ENCODE measurements at regions not wholly inside any gene's neighbourhood (a gene's known extent, or its start where the extent isn't known, plus 50 kb on each side); places are given as distances from the start of the nearest gene placed in this dataset.

GRCh38 chr12:107225635-107226034 lies 132.3 kb upstream of the CRY1 start:
- Histone ChIP-seq H3K4me3 (replicated peaks in 1 of 3; ENCODE audit: insufficient read depth in 1 of 3, low read depth in 2 of 3, low read length in 3 of 3) (no peak overlapping the region), H3K4me1 (ENCODE audit: insufficient read depth, low read length) (peaks cover 9% of the 10 kb centered on the region), H4K20me1 (ENCODE audit: insufficient read depth, low read length) (no peaks in the 10 kb centered on the region), H3K79me2 (ENCODE audit: insufficient read depth, low read length) (no peaks in the 10 kb centered on the region), H2AFZ (ENCODE audit: low read length) (no peak overlapping the region), H3K9ac (ENCODE audit: insufficient read depth, low read depth, low read length) (no peak overlapping the region), H3K27ac (ENCODE audit: extremely low read length, insufficient read depth, low read length) (no peak overlapping the region), H3K4me2 (ENCODE audit: low read depth, low read length) (no peak overlapping the region), H3K36me3 (replicated peaks in 1 of 2; ENCODE audit: control insufficient read depth in 1 of 2, insufficient read depth in 2 of 2, low read length in 2 of 2) (no peaks in the 10 kb centered on the region), H3K9me3 (ENCODE audit: low read length) (no peaks in the 10 kb centered on the region), H3K27me3 (ENCODE audit: control insufficient read depth in 1 of 2, insufficient read depth in 2 of 2, low read length in 2 of 2) (peaks cover 1 to 17% of the 10 kb centered on the region in 2 experiments; a peak in 3 of 5 replicates)
- CTCF ChIA-PET (ENCODE audit: low intra/inter-chr PET ratio, low total read pairs): no interaction called here
- DNase-seq (ENCODE audit: low spot score) (peak; percentile 65), ATAC-seq (peak; percentile 91), FAIRE-seq (no peak)
- in situ Hi-C loops (cut with HindIII; ENCODE audit: extremely low pct_ligation_motif_present, low pct_unique_long_range_greater_than_20kb) (no loop called here), intact Hi-C loops (cut with micrococcal nuclease; ENCODE audit: unreplicated experiment) (no loop called here)
- WGBS (ENCODE audit: low lambda C conversion rate): 15% methylated on average over 6 of the region's 6 CpGs
- POLR2A ChIA-PET: no interaction called here
- no TSS peak for BruUV-seq (replicated peaks)
- TF ChIP-seq SALL1 (CRISPR knock-in tag; IDR thresholded peaks at IDR 0.05) (0 out of 2 replicates have a peak, but pooled peaks have one; percentile 18), FOSL1 (CRISPR knock-in tag; IDR thresholded peaks at IDR 0.05; ENCODE audit: borderline replicate concordance) (0 out of 2 replicates have a peak, but pooled peaks have one; percentile 34), SOX5 (CRISPR knock-in tag; IDR thresholded peaks at IDR 0.05; ENCODE audit: borderline replicate concordance) (0 out of 2 replicates have a peak, but pooled peaks have one; percentile 12), ZNF530 (CRISPR knock-in tag; IDR thresholded peaks at IDR 0.05; ENCODE audit: low read depth) (no peak), CHCHD3 (CRISPR knock-in tag; IDR thresholded peaks at IDR 0.05) (no peak), KAT8 (CRISPR knock-in tag; IDR thresholded peaks at IDR 0.05) (no peak), FOXC1 (CRISPR knock-in tag; IDR thresholded peaks at IDR 0.05; ENCODE audit: borderline replicate concordance) (no peak), TEAD3 (CRISPR knock-in tag; optimal IDR thresholded peaks at IDR 0.05; ENCODE audit: borderline replicate concordance) (peak; percentile 82), BCL6 (CRISPR knock-in tag; IDR thresholded peaks at IDR 0.05) (peak; percentile 92), ZFP37 (CRISPR knock-in tag; IDR thresholded peaks at IDR 0.05; ENCODE audit: borderline replicate concordance) (no peak), SOX13 (IDR thresholded peaks at IDR 0.05) (no peak), SOX13 (CRISPR knock-in tag; conservative IDR thresholded peaks at IDR 0.05 in 1 of 2, IDR thresholded peaks at IDR 0.05 in 1 of 2) (peak in 1 of 2 experiments; percentile 9; a peak in 1 of 4 replicates), ZNF263 (CRISPR knock-in tag; IDR thresholded peaks at IDR 0.05) (peak; percentile 64), RFXANK (CRISPR knock-in tag; IDR thresholded peaks at IDR 0.05) (no peak), ZNF281 (CRISPR knock-in tag; IDR thresholded peaks at IDR 0.05; ENCODE audit: borderline replicate concordance) (peak; percentile 64), FOSL2 (CRISPR knock-in tag; IDR thresholded peaks at IDR 0.05) (peak; percentile 62), RARA (CRISPR knock-in tag; IDR thresholded peaks at IDR 0.05) (peak; percentile 55), SP2 (CRISPR knock-in tag; IDR thresholded peaks at IDR 0.05) (no peak), KLF13 (CRISPR knock-in tag; IDR thresholded peaks at IDR 0.05) (no peak)
- TF ChIP-seq, protein P1, sequence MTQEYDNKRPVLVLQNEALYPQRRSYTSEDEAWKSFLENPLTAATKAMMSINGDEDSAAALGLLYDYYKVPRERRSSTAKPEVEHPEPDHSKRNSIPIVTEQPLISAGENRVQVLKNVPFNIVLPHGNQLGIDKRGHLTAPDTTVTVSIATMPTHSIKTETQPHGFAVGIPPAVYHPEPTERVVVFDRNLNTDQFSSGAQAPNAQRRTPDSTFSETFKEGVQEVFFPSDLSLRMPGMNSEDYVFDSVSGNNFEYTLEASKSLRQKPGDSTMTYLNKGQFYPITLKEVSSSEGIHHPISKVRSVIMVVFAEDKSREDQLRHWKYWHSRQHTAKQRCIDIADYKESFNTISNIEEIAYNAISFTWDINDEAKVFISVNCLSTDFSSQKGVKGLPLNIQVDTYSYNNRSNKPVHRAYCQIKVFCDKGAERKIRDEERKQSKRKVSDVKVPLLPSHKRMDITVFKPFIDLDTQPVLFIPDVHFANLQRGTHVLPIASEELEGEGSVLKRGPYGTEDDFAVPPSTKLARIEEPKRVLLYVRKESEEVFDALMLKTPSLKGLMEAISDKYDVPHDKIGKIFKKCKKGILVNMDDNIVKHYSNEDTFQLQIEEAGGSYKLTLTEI (CRISPR knock-in tag; conservative IDR thresholded peaks at IDR 0.05): no peak
- TF ChIP-seq, protein P2, sequence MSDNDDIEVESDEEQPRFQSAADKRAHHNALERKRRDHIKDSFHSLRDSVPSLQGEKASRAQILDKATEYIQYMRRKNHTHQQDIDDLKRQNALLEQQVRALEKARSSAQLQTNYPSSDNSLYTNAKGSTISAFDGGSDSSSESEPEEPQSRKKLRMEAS (IDR thresholded peaks at IDR 0.05): no peak
